Stimulated activated memory B cell treated with anti-CD40 and anti-IgM and Interleukin-4, amounts not matched to agents 10 μg/mL and 1 μg/mL and 100 μg/mL, for 72 hours (primary cell): ENCODE measurements at regions not wholly inside any gene's neighbourhood (a gene's known extent, or its start where the extent isn't known, plus 50 kb on each side); places are given as distances from the start of the nearest gene placed in this dataset.

Experiments
- ATAC-seq: fragments of 150-1000 bp; cut with Tn5 transposase; 2 replicates; pipeline ENCODE4 v1.10.0; 2021
- H3K27ac Mint-ChIP-seq: one replicate; pipeline ENCODE4 v1.8.0; 2022; ENCODE audit warnings: mild to moderate bottlenecking, mixed read lengths
- H3K27me3 Mint-ChIP-seq: one replicate; pipeline ENCODE4 v1.8.0; 2022; ENCODE audit warnings: mixed read lengths
- H3K36me3 Mint-ChIP-seq: one replicate; pipeline ENCODE4 v1.8.0; 2022; ENCODE audit warnings: mixed read lengths
- H3K4me1 Mint-ChIP-seq: one replicate; pipeline ENCODE4 v1.8.0; 2022; ENCODE audit warnings: mixed read lengths
- H3K4me3 Mint-ChIP-seq: one replicate; pipeline ENCODE4 v1.8.0; 2022; ENCODE audit warnings: mild to moderate bottlenecking, moderate library complexity, mixed read lengths
- H3K9me3 Mint-ChIP-seq: one replicate; pipeline ENCODE4 v1.8.0; 2022; ENCODE audit warnings: mixed read lengths

- Mint-ChIP-seq H3K4me3 (no peak overlapping the region), H3K27me3 (no peaks in the 10 kb centered on the region), H3K36me3 (no peaks in the 10 kb centered on the region), H3K9me3 (peaks cover 13% of the 10 kb centered on the region), H3K4me1 (no peaks in the 10 kb centered on the region), H3K27ac (no peak overlapping the region)
- ATAC-seq, result no peak
Measured at GRCh38 chr12:18906395-18906794, 168.5 kb downstream of the CAPZA3 start.

GRCh38 chr12:18907127-18907526 lies 169.2 kb downstream of the CAPZA3 start:
- ATAC-seq, result no peak
- H3K27ac Mint-ChIP-seq, result no peak overlapping the region

GRCh38 chr12:18907728-18908127 lies 169.8 kb downstream of the CAPZA3 start:
- Mint-ChIP-seq H3K36me3 (no peaks in the 10 kb centered on the region), H3K27ac (no peak overlapping the region), H3K4me3 (no peak overlapping the region), H3K9me3 (peaks cover 9% of the 10 kb centered on the region), H3K27me3 (no peaks in the 10 kb centered on the region), H3K4me1 (no peaks in the 10 kb centered on the region)
- ATAC-seq, result no peak

More at GRCh38 chr12:18907127-18907526, 169.2 kb downstream of the CAPZA3 start:
- Mint-ChIP-seq H3K36me3 (no peaks in the 10 kb centered on the region), H3K27me3 (no peaks in the 10 kb centered on the region), H3K4me3 (no peak overlapping the region), H3K4me1 (no peaks in the 10 kb centered on the region), H3K9me3 (peaks cover 13% of the 10 kb centered on the region)

- no peaks in the 10 kb centered on the region for H3K36me3 Mint-ChIP-seq
- peaks cover 9% of the 10 kb centered on the region for H3K9me3 Mint-ChIP-seq
- no peak overlapping the region for H3K4me3 Mint-ChIP-seq
- no peaks in the 10 kb centered on the region for H3K27me3 Mint-ChIP-seq
- no peaks in the 10 kb centered on the region for H3K4me1 Mint-ChIP-seq
- ATAC-seq, result no peak
- H3K27ac Mint-ChIP-seq, result no peak overlapping the region
Measured at GRCh38 chr12:18908191-18908590, 170.3 kb downstream of the CAPZA3 start.

GRCh38 chr12:18919871-18920511 lies 182.1 kb downstream of the CAPZA3 start:
- no peak for ATAC-seq
- Mint-ChIP-seq H3K4me1 (no peaks in the 10 kb centered on the region), H3K36me3 (no peaks in the 10 kb centered on the region), H3K4me3 (no peak overlapping the region), H3K27me3 (no peaks in the 10 kb centered on the region), H3K27ac (no peak overlapping the region), H3K9me3 (peaks cover 7% of the 10 kb centered on the region)

GRCh38 chr12:18922851-18923250 lies 184.9 kb downstream of the CAPZA3 start:
- H3K36me3 Mint-ChIP-seq, result no peaks in the 10 kb centered on the region
- no peak overlapping the region for H3K4me3 Mint-ChIP-seq
- H3K9me3 Mint-ChIP-seq, result peaks cover 7% of the 10 kb centered on the region
- H3K4me1 Mint-ChIP-seq, result no peaks in the 10 kb centered on the region
- H3K27ac Mint-ChIP-seq, result no peak overlapping the region
- no peak for ATAC-seq
- no peaks in the 10 kb centered on the region for H3K27me3 Mint-ChIP-seq

- peaks cover 2% of the 10 kb centered on the region for H3K9me3 Mint-ChIP-seq
- no peak overlapping the region for H3K4me3 Mint-ChIP-seq
- H3K27ac Mint-ChIP-seq, result no peak overlapping the region
- no peaks in the 10 kb centered on the region for H3K27me3 Mint-ChIP-seq
- H3K36me3 Mint-ChIP-seq, result no peaks in the 10 kb centered on the region
- ATAC-seq, result no peak
- no peaks in the 10 kb centered on the region for H3K4me1 Mint-ChIP-seq
Measured at GRCh38 chr12:18923721-18924120, 185.8 kb downstream of the CAPZA3 start.

- Mint-ChIP-seq H3K27ac (no peak overlapping the region), H3K36me3 (no peaks in the 10 kb centered on the region), H3K4me1 (no peaks in the 10 kb centered on the region), H3K9me3 (peaks cover 10% of the 10 kb centered on the region), H3K4me3 (no peak overlapping the region), H3K27me3 (no peaks in the 10 kb centered on the region)
- ATAC-seq, result no peak
Measured at GRCh38 chr12:18926188-18926587, 188.3 kb downstream of the CAPZA3 start.

GRCh38 chr12:18932211-18932610 lies 194.3 kb downstream of the CAPZA3 start:
- Mint-ChIP-seq H3K4me1 (no peaks in the 10 kb centered on the region), H3K36me3 (no peaks in the 10 kb centered on the region), H3K27ac (no peak overlapping the region), H3K27me3 (no peaks in the 10 kb centered on the region), H3K9me3 (peaks cover 17% of the 10 kb centered on the region), H3K4me3 (no peak overlapping the region)
- no peak for ATAC-seq

- Mint-ChIP-seq H3K4me1 (no peaks in the 10 kb centered on the region), H3K9me3 (peaks cover 17% of the 10 kb centered on the region), H3K27me3 (no peaks in the 10 kb centered on the region), H3K27ac (no peak overlapping the region), H3K36me3 (no peaks in the 10 kb centered on the region), H3K4me3 (no peak overlapping the region)
- no peak for ATAC-seq
Measured at GRCh38 chr12:18932715-18933114, 194.8 kb downstream of the CAPZA3 start.

- Mint-ChIP-seq H3K4me1 (no peaks in the 10 kb centered on the region), H3K27me3 (no peaks in the 10 kb centered on the region), H3K27ac (no peak overlapping the region), H3K9me3 (peaks cover 14% of the 10 kb centered on the region), H3K36me3 (no peaks in the 10 kb centered on the region), H3K4me3 (no peak overlapping the region)
- ATAC-seq, result no peak
Measured at GRCh38 chr12:18935371-18935965, 194.1 kb upstream of the PLEKHA5 start.

- Mint-ChIP-seq H3K9me3 (peaks cover 11% of the 10 kb centered on the region), H3K4me1 (no peaks in the 10 kb centered on the region), H3K27me3 (no peaks in the 10 kb centered on the region), H3K27ac (no peak overlapping the region), H3K36me3 (no peaks in the 10 kb centered on the region), H3K4me3 (no peak overlapping the region)
- ATAC-seq, result no peak
Measured at GRCh38 chr12:18939051-18939450, 190.5 kb upstream of the PLEKHA5 start.

- no peak for ATAC-seq
- no peak overlapping the region for H3K27ac Mint-ChIP-seq
- H3K9me3 Mint-ChIP-seq, result peaks cover 8% of the 10 kb centered on the region
- H3K4me3 Mint-ChIP-seq, result no peak overlapping the region
- no peaks in the 10 kb centered on the region for H3K36me3 Mint-ChIP-seq
- no peaks in the 10 kb centered on the region for H3K27me3 Mint-ChIP-seq
- no peaks in the 10 kb centered on the region for H3K4me1 Mint-ChIP-seq
Measured at GRCh38 chr12:18942669-18943068, 186.9 kb upstream of the PLEKHA5 start.

GRCh38 chr12:18943200-18943599 lies 186.3 kb upstream of the PLEKHA5 start:
- H3K9me3 Mint-ChIP-seq, result peaks cover 8% of the 10 kb centered on the region
- no peaks in the 10 kb centered on the region for H3K36me3 Mint-ChIP-seq
- no peak for ATAC-seq

GRCh38 chr12:18946106-18946505 lies 183.4 kb upstream of the PLEKHA5 start:
- Mint-ChIP-seq H3K36me3 (no peaks in the 10 kb centered on the region), H3K27ac (no peak overlapping the region)
- no peak for ATAC-seq

More at GRCh38 chr12:18943200-18943599, 186.3 kb upstream of the PLEKHA5 start:
- H3K27me3 Mint-ChIP-seq, result no peaks in the 10 kb centered on the region
- H3K4me1 Mint-ChIP-seq, result no peaks in the 10 kb centered on the region
- H3K4me3 Mint-ChIP-seq, result no peak overlapping the region
- no peak overlapping the region for H3K27ac Mint-ChIP-seq

GRCh38 chr12:18951218-18951617 lies 178.3 kb upstream of the PLEKHA5 start:
- Mint-ChIP-seq H3K4me1 (no peaks in the 10 kb centered on the region), H3K36me3 (no peaks in the 10 kb centered on the region), H3K27me3 (no peaks in the 10 kb centered on the region), H3K4me3 (no peak overlapping the region), H3K9me3 (no peaks in the 10 kb centered on the region), H3K27ac (no peak overlapping the region)
- ATAC-seq, result no peak

More at GRCh38 chr12:18946106-18946505, 183.4 kb upstream of the PLEKHA5 start:
- Mint-ChIP-seq H3K4me1 (no peaks in the 10 kb centered on the region), H3K4me3 (no peak overlapping the region), H3K27me3 (no peaks in the 10 kb centered on the region), H3K9me3 (peaks cover 2% of the 10 kb centered on the region)
